K562 (cell line): ENCODE measurements at regions not wholly inside any gene's neighbourhood (a gene's known extent, or its start where the extent isn't known, plus 50 kb on each side); places are given as distances from the start of the nearest gene placed in this dataset.
"Not testable (repeated sequence)": the region's sequence is repeated elsewhere in the genome, so short reads cannot be mapped to it uniquely, and the experiment has no call there.

Source experiments
- ATAC-seq: fragments of 200-7000 bp; cut with Tn5 transposase; 3 replicates; pipeline ENCODE4 v1.9.1; 2020; ENCODE audit warnings: moderate library complexity
- BruUV-seq: library from RNA; stranded (reverse); fragments of 400-500 nt; replicated peaks from 2 replicates; lab custom pipeline; 2021; lab: Mats Ljungman, UMichigan
- CTCF ChIA-PET: fragments of 300-600 bp; formaldehyde crosslinking; extraction: SDS; loops from one replicate; lab custom pipeline; 2021; ENCODE audit warnings: low intra/inter-chr PET ratio; lab: Yijun Ruan, JAX
- POLR2A ChIA-PET: fragments of 300-600, 350-650 bp; sonication (Branson Sonifier 250); formaldehyde crosslinking; extraction: SDS; loops from one replicate; lab custom pipeline; 2021; ENCODE audit warnings: antibody characterized with exemption, inconsistent platforms; lab: Yijun Ruan, JAX
- DNase-seq, 4 experiments: peaks; one replicate each; pipeline versions ENCODE4 v3.0.0 to v3.0.0-alpha.2; 2011 to 2018; ENCODE audit warnings: low spot score in 3 of 4, mixed read lengths in 3 of 4; ENCODE audit errors: extremely low read depth in 1 of 4
- FAIRE-seq: peaks from 2 replicates; lab custom pipeline; 2011; peaks lifted over from hg19 to GRCh38; lab: Jason Lieb, UNC
- H2AFZ ChIP-seq: 2 replicates; pipeline ENCODE4 v1.6.0; 2011; ENCODE audit warnings: low read depth, low read length, control low read depth, inconsistent platforms
- H3K27ac ChIP-seq: fragments of 200-600 bp; 3 replicates; pipeline ENCODE4 v1.8.0; 2011; ENCODE audit warnings: low read depth, mild to moderate bottlenecking, control low read depth, inconsistent platforms, low read length, moderate library complexity, mixed read lengths; ENCODE audit errors: extremely low read depth
- H3K27me3 ChIP-seq, 2 experiments: fragments of 300-600 bp in 1 of 2; 2 replicates in 1 of 2; 3 replicates in 1 of 2; pipeline versions ENCODE4 v1.6.0 to v1.8.0; 2011; ENCODE audit warnings: inconsistent platforms in 2 of 2, low read length in 2 of 2, mild to moderate bottlenecking in 1 of 2, mixed read lengths in 1 of 2, moderate library complexity in 1 of 2; ENCODE audit not compliant: control insufficient read depth in 2 of 2, insufficient read depth in 2 of 2
- H3K36me3 ChIP-seq: fragments of 300-600 bp; 3 replicates; pipeline ENCODE4 v1.8.0; 2011; ENCODE audit warnings: mild to moderate bottlenecking, low read length, inconsistent platforms; ENCODE audit not compliant: control insufficient read depth, insufficient read depth
- H3K4me1 ChIP-seq, 2 experiments: fragments of 200-600 bp in 1 of 2; replicated peaks in 1 of 2; 2 replicates in 1 of 2; 3 replicates in 1 of 2; pipeline versions ENCODE4 v1.5.1 to v1.8.0; 2011; ENCODE audit warnings: inconsistent platforms in 2 of 2, low read length in 2 of 2, mild to moderate bottlenecking in 1 of 2, mixed read lengths in 1 of 2, moderate library complexity in 1 of 2; ENCODE audit not compliant: control insufficient read depth in 2 of 2, insufficient read depth in 2 of 2
- H3K4me2 ChIP-seq: 2 replicates; pipeline ENCODE4 v1.6.1; 2011; ENCODE audit warnings: low read length, control low read depth, inconsistent platforms, mixed read lengths; ENCODE audit not compliant: insufficient read depth
- H3K4me3 ChIP-seq: fragments of 200-600 bp; sonication (generic), shearing (Covaris generic); 2 replicates; pipeline ENCODE4 v1.5.1; 2016; ENCODE audit warnings: control low read depth, inconsistent platforms
- H3K79me2 ChIP-seq: fragments of 200-600 bp; 3 replicates; pipeline ENCODE4 v1.8.0; 2011; ENCODE audit warnings: low read length, inconsistent platforms; ENCODE audit not compliant: control insufficient read depth, insufficient read depth
- H3K9ac ChIP-seq, 2 experiments: 2 replicates each; pipeline versions ENCODE4 v1.6.0 to v1.6.1; 2011; ENCODE audit warnings: low read depth in 2 of 2, low read length in 2 of 2, control low read depth in 1 of 2, inconsistent platforms in 1 of 2, mild to moderate bottlenecking in 1 of 2, mixed read lengths in 1 of 2; ENCODE audit not compliant: insufficient read depth in 1 of 2
- H3K9me1 ChIP-seq: one replicate; pipeline ENCODE4 v1.6.0; 2011; ENCODE audit warnings: inconsistent platforms, mild to moderate bottlenecking, low read length, moderate library complexity; ENCODE audit not compliant: control insufficient read depth, insufficient read depth
- H3K9me3 ChIP-seq: replicated peaks from 2 replicates; pipeline ENCODE4 v1.5.1; 2011; ENCODE audit warnings: low read depth, low read length, inconsistent platforms; ENCODE audit not compliant: control insufficient read depth, insufficient read depth
- H4K20me1 ChIP-seq: replicated peaks from 2 replicates; pipeline ENCODE4 v1.6.1; 2011; ENCODE audit warnings: low read length, inconsistent platforms, mixed read lengths; ENCODE audit not compliant: control insufficient read depth, insufficient read depth
- CTCFL ChIP-seq: IDR thresholded peaks from 2 replicates; pipeline ENCODE4 v1.6.1; 2011; ENCODE audit warnings: borderline replicate concordance, low read depth, mild to moderate bottlenecking, moderate library complexity, low read length; ENCODE audit not compliant: insufficient read depth, poor library complexity, severe bottlenecking
- NCOR1 ChIP-seq: fragments of 450-650 bp; IDR thresholded peaks from 2 replicates; pipeline ENCODE4 v1.6.1; 2016; ENCODE audit warnings: mild to moderate bottlenecking, moderate library complexity
- NR2C1 ChIP-seq, 2 experiments: fragments of 450-650 bp; IDR thresholded peaks; 2 replicates each; pipeline ENCODE4 v1.6.1; 2017; ENCODE audit warnings: mild to moderate bottlenecking in 2 of 2, antibody characterized with exemption in 1 of 2, inconsistent platforms in 1 of 2, missing compliant biosample characterization in 1 of 2, missing genetic modification characterization in 1 of 2
- SNRNP70 ChIP-seq: fragments of 200-400 bp; formaldehyde crosslinking; optimal IDR thresholded peaks from 2 replicates; pipeline ENCODE3; 2017; ENCODE audit warnings: low read depth, low read length
- SP2 ChIP-seq: IDR thresholded peaks from 2 replicates; pipeline ENCODE4 v1.6.1; 2011; ENCODE audit warnings: mild to moderate bottlenecking, low read depth, low read length, moderate library complexity; ENCODE audit not compliant: poor library complexity, severe bottlenecking; ENCODE audit errors: extremely low read depth
- STAG1 ChIP-seq: sonication (generic); formaldehyde crosslinking; IDR thresholded peaks from 2 replicates; pipeline ENCODE4 v1.5.0; 2020; ENCODE audit warnings: missing genetic modification reagents, borderline replicate concordance
- THRA ChIP-seq: fragments of 450-650 bp; IDR thresholded peaks from 2 replicates; pipeline ENCODE4 v1.6.1; 2017; ENCODE audit warnings: mild to moderate bottlenecking, moderate library complexity
- ZNF146 ChIP-seq: IDR thresholded peaks from one replicate; pipeline ENCODE4 v1.6.1; 2018; ENCODE audit warnings: missing compliant biosample characterization; ENCODE audit not compliant: unreplicated experiment
- ZNF507 ChIP-seq: conservative IDR thresholded peaks from 2 replicates; pipeline ENCODE4 v1.6.1; 2017; ENCODE audit warnings: missing genetic modification characterization, missing compliant biosample characterization
- ZNF717 ChIP-seq: fragments of 250-450 bp; sonication (Bioruptor Pico); IDR thresholded peaks from 2 replicates; pipeline ENCODE4 v1.5.0; 2021
- WGBS: fragments of 100-300 bp; shearing (Covaris generic); methylation state at CpG from one replicate; pipeline ENCODE4 v1.1.6; 2016; ENCODE audit warnings: low coverage, mixed read lengths; ENCODE audit not compliant: insufficient coverage; ENCODE audit errors: missing lambda C conversion rate; 5-methylcytosine and 5-hydroxymethylcytosine counted together
- in situ Hi-C: fragments of 300-500 bp; cut with MboI; formaldehyde crosslinking; loops from 4 replicates; pipeline ENCODE4 v1.15.0; 2018; ENCODE audit warnings: inconsistent platforms, mixed read lengths
- intact Hi-C: fragments of 100-400 bp; cut with micrococcal nuclease; formaldehyde crosslinking; loops from 2 replicates; pipeline ENCODE4 v1.14.2; 2022
- TF ChIP-seq, protein P1 (sequence below), 2 experiments: fragments of 450-650 bp; conservative IDR thresholded peaks; 2 replicates each; pipeline ENCODE4 v1.6.1; 2017; ENCODE audit warnings: mild to moderate bottlenecking in 2 of 2, moderate library complexity in 2 of 2

DNA sequence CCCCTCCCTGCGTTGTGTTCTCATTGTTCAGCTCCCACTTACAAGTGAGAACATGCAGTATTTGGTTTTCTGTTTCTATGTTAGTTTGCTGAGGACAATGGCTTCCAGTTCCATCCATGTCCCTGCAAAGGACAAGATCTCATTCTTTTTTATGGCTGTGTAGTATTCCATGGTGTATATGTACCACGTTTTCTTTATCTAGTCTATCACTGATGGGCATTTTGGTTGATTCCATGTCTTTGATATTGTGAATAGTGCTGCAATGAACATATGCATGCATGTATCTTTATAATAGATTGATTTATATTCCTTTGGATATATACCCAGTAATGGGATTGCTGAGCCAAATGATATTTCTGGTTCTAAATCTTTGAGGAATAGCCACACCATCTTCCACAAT, 265.1 kb downstream of the ANTXR2 start:
- H3K9ac ChIP-seq, in situ Hi-C loops, H3K4me1 ChIP-seq, H3K36me3 ChIP-seq, H3K9me1 ChIP-seq, DNase-seq, BruUV-seq, H3K27ac ChIP-seq, H4K20me1 ChIP-seq, FAIRE-seq, H3K4me3 ChIP-seq, ATAC-seq, POLR2A ChIA-PET, CTCF ChIA-PET, H3K4me2 ChIP-seq: not testable (repeated sequence)
- peak; percentile 77 for TF ChIP-seq ZNF146 (CRISPR knock-in tag)
- TF ChIP-seq, all 486 proteins: peak for 1; not testable (repeated sequence) for 485
- H3K79me2 ChIP-seq, H3K27me3 ChIP-seq, intact Hi-C loops, H2AFZ ChIP-seq, H3K9me3 ChIP-seq: not testable (repeated sequence)
- WGBS: 20% methylated on average over 2 of the region's 2 CpGs

DNA sequence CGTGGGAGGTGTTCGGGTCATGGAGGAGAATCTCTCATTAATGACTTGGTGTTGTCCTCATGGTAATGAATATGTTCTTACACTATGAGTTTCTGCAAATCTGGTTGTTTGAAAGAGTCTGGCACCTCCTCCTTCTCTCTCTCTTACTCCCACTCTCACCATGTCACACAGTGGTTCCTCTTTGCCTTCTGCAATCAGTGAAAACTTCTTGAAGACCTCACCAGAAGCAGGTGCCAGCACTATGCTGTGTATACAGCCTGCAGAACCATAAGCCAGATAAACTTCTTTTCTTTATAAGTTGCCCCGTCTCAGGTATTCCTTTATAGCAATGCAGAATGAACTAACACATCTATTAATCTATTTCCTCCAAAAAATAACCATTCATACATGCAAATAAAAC, 275.0 kb downstream of the ANTXR2 start:
- no peak for ATAC-seq
- DNase-seq: no peak
- TF ChIP-seq ZNF507 (tag) (no peak), STAG1 (CRISPR knock-in tag) (no peak), NR2C1 (IDR thresholded peaks at IDR 0.05) (no peak), NR2C1 (tag; IDR thresholded peaks at IDR 0.05) (no peak), SNRNP70 (no peak), NCOR1 (no peak), ZNF717 (CRISPR knock-in tag) (no peak), SP2 (no peak), THRA (no peak), CTCFL (no peak)
- TF ChIP-seq, protein P1, sequence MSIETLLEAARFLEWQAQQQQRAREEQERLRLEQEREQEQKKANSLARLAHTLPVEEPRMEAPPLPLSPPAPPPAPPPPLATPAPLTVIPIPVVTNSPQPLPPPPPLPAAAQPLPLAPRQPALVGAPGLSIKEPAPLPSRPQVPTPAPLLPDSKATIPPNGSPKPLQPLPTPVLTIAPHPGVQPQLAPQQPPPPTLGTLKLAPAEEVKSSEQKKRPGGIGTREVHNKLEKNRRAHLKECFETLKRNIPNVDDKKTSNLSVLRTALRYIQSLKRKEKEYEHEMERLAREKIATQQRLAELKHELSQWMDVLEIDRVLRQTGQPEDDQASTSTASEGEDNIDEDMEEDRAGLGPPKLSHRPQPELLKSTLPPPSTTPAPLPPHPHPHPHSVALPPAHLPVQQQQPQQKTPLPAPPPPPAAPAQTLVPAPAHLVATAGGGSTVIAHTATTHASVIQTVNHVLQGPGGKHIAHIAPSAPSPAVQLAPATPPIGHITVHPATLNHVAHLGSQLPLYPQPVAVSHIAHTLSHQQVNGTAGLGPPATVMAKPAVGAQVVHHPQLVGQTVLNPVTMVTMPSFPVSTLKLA (conservative IDR thresholded peaks at IDR 0.05): no peak

More for the DNA sequence above, 275.0 kb downstream of the ANTXR2 start:
- 8% methylated on average over 3 of the region's 3 CpGs for WGBS
- H3K27me3 ChIP-seq: no peaks in the 10 kb centered on the region
- no peaks in the 10 kb centered on the region for H3K9me1 ChIP-seq
- H3K79me2 ChIP-seq: no peaks in the 10 kb centered on the region
- intact Hi-C loops (no loop called here), in situ Hi-C loops (no loop called here)
- H3K9me3 ChIP-seq: no peaks in the 10 kb centered on the region
- H2AFZ ChIP-seq: no peak overlapping the region
- no peak overlapping the region for H3K4me2 ChIP-seq
- no peak overlapping the region for H3K27ac ChIP-seq
- BruUV-seq: no TSS peak
- ChIA-PET CTCF (no interaction called here), POLR2A (no interaction called here)
- H3K36me3 ChIP-seq: no peaks in the 10 kb centered on the region
- no peak overlapping the region for H3K9ac ChIP-seq
- no peaks in the 10 kb centered on the region for H4K20me1 ChIP-seq
- FAIRE-seq: no peak
- no peak overlapping the region for H3K4me3 ChIP-seq
- H3K4me1 ChIP-seq: no peaks in the 10 kb centered on the region
